A172 (cell line): ENCODE measurements at regions not wholly inside any gene's neighbourhood (a gene's known extent, or its start where the extent isn't known, plus 50 kb on each side); places are given as distances from the start of the nearest gene placed in this dataset.

Source experiments
- DNase-seq: peaks from one replicate; pipeline ENCODE4 v3.0.0-alpha.2; 2015; ENCODE audit warnings: low spot score

GRCh38 chr4:181261279-181261678 lies 981.9 kb upstream of the TENM3 start:
- peak; percentile 13 for DNase-seq

GRCh38 chr4:181264893-181265292 lies 978.3 kb upstream of the TENM3 start:
- no peak for DNase-seq

- no peak for DNase-seq
These were observed 977.8 kb upstream of the TENM3 start for GRCh38 chr4:181265370-181265769.

- no peak for DNase-seq
These were observed 972.0 kb upstream of the TENM3 start for GRCh38 chr4:181271116-181271640.

GRCh38 chr4:181272422-181272821 lies 970.8 kb upstream of the TENM3 start:
- DNase-seq: no peak

- DNase-seq: no peak
These were observed 964.3 kb upstream of the TENM3 start for GRCh38 chr4:181278941-181279340.

GRCh38 chr4:181281451-181281850 lies 961.8 kb upstream of the TENM3 start:
- DNase-seq: no peak

- no peak for DNase-seq
These were observed 954.0 kb upstream of the TENM3 start for GRCh38 chr4:181289198-181289597.

- no peak for DNase-seq
These were observed 951.6 kb upstream of the TENM3 start for GRCh38 chr4:181291615-181292014.

- no peak for DNase-seq
These were observed 950.2 kb upstream of the TENM3 start for GRCh38 chr4:181293014-181293413.

- DNase-seq: no peak
These were observed 949.7 kb upstream of the TENM3 start for GRCh38 chr4:181293541-181293940.

- no peak for DNase-seq
These were observed 948.8 kb upstream of the TENM3 start for GRCh38 chr4:181294421-181294820.

GRCh38 chr4:181301735-181302710 lies 941.2 kb upstream of the TENM3 start:
- peak; percentile 57 for DNase-seq

GRCh38 chr4:181307824-181308223 lies 935.4 kb upstream of the TENM3 start:
- DNase-seq: no peak

GRCh38 chr4:181308476-181309312 lies 934.5 kb upstream of the TENM3 start:
- no peak for DNase-seq

- DNase-seq: no peak
These were observed 931.1 kb upstream of the TENM3 start for GRCh38 chr4:181312066-181312465.

- no peak for DNase-seq
These were observed 923.6 kb upstream of the TENM3 start for GRCh38 chr4:181319629-181320028.

- DNase-seq: no peak
These were observed 920.1 kb upstream of the TENM3 start for GRCh38 chr4:181323061-181323460.

GRCh38 chr4:181330654-181331201 lies 912.5 kb upstream of the TENM3 start:
- no peak for DNase-seq

- DNase-seq: no peak
These were observed 912.0 kb upstream of the TENM3 start for GRCh38 chr4:181331214-181331613.

GRCh38 chr4:181345931-181346330 lies 897.3 kb upstream of the TENM3 start:
- DNase-seq: no peak
